ENCODE measurements at regions not wholly inside any gene's neighbourhood (a gene's known extent, or its start where the extent isn't known, plus 50 kb on each side); places are given as distances from the start of the nearest gene placed in this dataset.
A peak's percentile ranks its signal among the peaks of the same experiment; 100 is the strongest.

DNA sequence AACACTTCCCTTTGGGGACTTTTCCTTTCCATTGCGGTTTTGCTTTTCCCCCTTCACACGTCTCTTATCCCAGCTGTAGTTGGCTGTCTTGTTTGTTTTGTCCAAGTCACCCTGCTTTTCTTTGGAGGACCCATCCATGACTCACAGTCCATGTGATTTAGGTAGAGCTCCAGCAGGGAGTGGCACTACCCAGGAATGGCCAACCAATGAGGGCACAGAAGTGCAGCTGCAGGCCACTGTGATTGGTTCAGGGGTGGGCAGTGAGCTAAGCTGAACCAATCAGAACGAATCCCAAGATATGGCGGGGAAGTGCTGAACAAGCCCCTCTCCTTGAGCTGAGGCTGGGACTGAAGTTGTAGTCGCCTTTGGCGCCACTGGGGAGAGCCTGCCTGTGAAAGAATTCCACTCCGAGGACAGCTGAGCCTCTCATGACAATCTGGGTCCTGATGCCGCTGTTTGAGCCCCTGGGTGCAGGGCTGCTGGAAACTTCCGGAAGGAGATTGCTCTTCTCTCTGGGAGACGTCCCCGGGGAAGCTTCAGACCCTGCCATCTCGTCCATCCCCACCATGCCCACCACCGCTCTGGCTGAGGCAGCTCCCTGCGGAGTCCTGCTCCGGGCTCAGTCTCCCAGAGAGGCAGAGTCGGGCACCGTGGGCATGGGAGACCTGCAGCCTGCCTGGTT is 62.9 kb upstream of the URI1 start:
- DNase-seq, result peak; percentile 67
- H3K27ac Mint-ChIP-seq, result no peak overlapping the region

More for the DNA sequence above, 62.9 kb upstream of the URI1 start:
- H3K23ac ChIP-seq (ENCODE audit: insufficient read length, low read depth, low read length), result no peak overlapping the region
- no CpG with 5 or more reads among the region's 17 CpGs for WGBS (ENCODE audit: extremely low coverage, insufficient read length, low lambda C conversion rate)
- H3K14ac ChIP-seq (ENCODE audit: insufficient read depth, low read length), result no peak overlapping the region
- H3K23me2 ChIP-seq (ENCODE audit: insufficient read length, low read depth, low read length, poor library complexity, severe bottlenecking), result no peaks in the 10 kb centered on the region
- H3K27me3 Mint-ChIP-seq (ENCODE audit: low read depth), result peaks cover 44% of the 10 kb centered on the region
- H2BK20ac ChIP-seq (ENCODE audit: low read depth, low read length, poor library complexity, severe bottlenecking), result no peak overlapping the region
- no peak overlapping the region for H3K4me2 ChIP-seq (ENCODE audit: insufficient read depth, insufficient read length, low read length)
- H3K4ac ChIP-seq (ENCODE audit: low read depth, low read length), result no peak overlapping the region
- no peak overlapping the region for H3T11ph ChIP-seq (ENCODE audit: low read length)
- H3K9me3 Mint-ChIP-seq, result no peaks in the 10 kb centered on the region
- no peaks in the 10 kb centered on the region; the same call in 1 of the 2 replicates for H3K4me1 ChIP-seq (ENCODE audit: insufficient read depth, low read length)
- H2BK120ac ChIP-seq (ENCODE audit: low read depth, low read length, poor library complexity, severe bottlenecking), result no peak overlapping the region
- no peak overlapping the region for H2BK5ac ChIP-seq (ENCODE audit: insufficient read length, low read length)
- H3K79me2 ChIP-seq (ENCODE audit: insufficient read depth, low read length), result no peaks in the 10 kb centered on the region
- no peak overlapping the region for H3K18ac ChIP-seq (ENCODE audit: insufficient read length, low read depth, low read length)
- peaks cover 0 to 13% of the 10 kb centered on the region in 2 experiments; a peak in 3 of 4 replicates for H3K4me1 Mint-ChIP-seq
- no peaks in the 10 kb centered on the region for H3K36me3 Mint-ChIP-seq (ENCODE audit: insufficient read depth in 1 of 3, low read depth in 3 of 3)
- TF ChIP-seq, protein P1, sequence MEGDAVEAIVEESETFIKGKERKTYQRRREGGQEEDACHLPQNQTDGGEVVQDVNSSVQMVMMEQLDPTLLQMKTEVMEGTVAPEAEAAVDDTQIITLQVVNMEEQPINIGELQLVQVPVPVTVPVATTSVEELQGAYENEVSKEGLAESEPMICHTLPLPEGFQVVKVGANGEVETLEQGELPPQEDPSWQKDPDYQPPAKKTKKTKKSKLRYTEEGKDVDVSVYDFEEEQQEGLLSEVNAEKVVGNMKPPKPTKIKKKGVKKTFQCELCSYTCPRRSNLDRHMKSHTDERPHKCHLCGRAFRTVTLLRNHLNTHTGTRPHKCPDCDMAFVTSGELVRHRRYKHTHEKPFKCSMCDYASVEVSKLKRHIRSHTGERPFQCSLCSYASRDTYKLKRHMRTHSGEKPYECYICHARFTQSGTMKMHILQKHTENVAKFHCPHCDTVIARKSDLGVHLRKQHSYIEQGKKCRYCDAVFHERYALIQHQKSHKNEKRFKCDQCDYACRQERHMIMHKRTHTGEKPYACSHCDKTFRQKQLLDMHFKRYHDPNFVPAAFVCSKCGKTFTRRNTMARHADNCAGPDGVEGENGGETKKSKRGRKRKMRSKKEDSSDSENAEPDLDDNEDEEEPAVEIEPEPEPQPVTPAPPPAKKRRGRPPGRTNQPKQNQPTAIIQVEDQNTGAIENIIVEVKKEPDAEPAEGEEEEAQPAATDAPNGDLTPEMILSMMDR (conservative IDR thresholded peaks at IDR 0.05), result no peak
- no peaks in the 10 kb centered on the region; the same call in 1 of the 2 replicates for H3K27me3 ChIP-seq (ENCODE audit: insufficient read depth, low read length)
- no peaks in the 10 kb centered on the region for H4K20me1 ChIP-seq (ENCODE audit: control insufficient read depth, insufficient read depth, insufficient read length)
- H3K4me3 Mint-ChIP-seq, result no peak overlapping the region
- no peak overlapping the region for H2BK12ac ChIP-seq (ENCODE audit: insufficient read length, low read depth, low read length)
- H3K9ac ChIP-seq (ENCODE audit: extremely low read depth, insufficient read length, low read length), result no peak overlapping the region
- H2AK5ac ChIP-seq (ENCODE audit: insufficient read length, low read length), result no peak overlapping the region
- no peaks in the 10 kb centered on the region for H3K79me1 ChIP-seq (ENCODE audit: insufficient read depth, low read depth, low read length, poor library complexity, severe bottlenecking)
- no peak overlapping the region for H2BK15ac ChIP-seq (ENCODE audit: low read depth, low read length)
- H3K9me3 ChIP-seq (ENCODE audit: control insufficient read depth, low read depth, low read length), result no peaks in the 10 kb centered on the region
- no peak overlapping the region for H4K8ac ChIP-seq (replicated peaks; ENCODE audit: insufficient read length, low read depth, low read length)
- H2AFZ ChIP-seq (ENCODE audit: low read length), result no peak overlapping the region
- no peak overlapping the region for H4K5ac ChIP-seq (ENCODE audit: insufficient read length, low read depth, low read length)
- H4K91ac ChIP-seq (ENCODE audit: insufficient read length, low read depth, low read length), result no peak overlapping the region
- no peak overlapping the region for H3K27ac ChIP-seq (ENCODE audit: insufficient read length, low read depth, low read length)
- H3K56ac ChIP-seq (ENCODE audit: insufficient read length, low read depth, low read length), result no peak overlapping the region

Data from H9 (cell line).